ENCODE measurements at regions not wholly inside any gene's neighbourhood (a gene's known extent, or its start where the extent isn't known, plus 50 kb on each side); places are given as distances from the start of the nearest gene placed in this dataset.
A peak's percentile ranks its signal among the peaks of the same experiment; 100 is the strongest.

- DNase-seq: no peak
Measured at GRCh38 chrY:19140285-19140920, 366.9 kb upstream of the HSFY2 start.

DNA sequence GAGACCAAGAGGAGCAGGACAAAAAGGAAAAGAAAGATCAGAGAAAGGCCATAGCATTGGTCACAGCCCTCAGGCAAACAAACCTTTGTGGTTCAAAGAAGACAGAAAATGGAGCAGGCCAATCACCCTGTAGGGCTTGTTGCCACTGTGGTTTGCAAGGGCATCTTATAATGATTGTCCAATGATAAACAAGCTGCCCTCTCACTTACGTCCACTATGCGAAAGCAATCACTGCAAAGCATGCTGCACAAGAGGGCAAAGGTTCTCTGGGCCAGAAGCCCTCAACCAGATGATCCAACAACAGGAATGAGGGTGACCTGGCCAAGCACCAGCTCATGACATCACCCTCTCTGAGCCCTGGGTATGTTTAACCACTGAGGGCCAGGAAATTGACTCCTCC lies 360.9 kb upstream of the HSFY2 start:
- no peak for DNase-seq

DNA sequence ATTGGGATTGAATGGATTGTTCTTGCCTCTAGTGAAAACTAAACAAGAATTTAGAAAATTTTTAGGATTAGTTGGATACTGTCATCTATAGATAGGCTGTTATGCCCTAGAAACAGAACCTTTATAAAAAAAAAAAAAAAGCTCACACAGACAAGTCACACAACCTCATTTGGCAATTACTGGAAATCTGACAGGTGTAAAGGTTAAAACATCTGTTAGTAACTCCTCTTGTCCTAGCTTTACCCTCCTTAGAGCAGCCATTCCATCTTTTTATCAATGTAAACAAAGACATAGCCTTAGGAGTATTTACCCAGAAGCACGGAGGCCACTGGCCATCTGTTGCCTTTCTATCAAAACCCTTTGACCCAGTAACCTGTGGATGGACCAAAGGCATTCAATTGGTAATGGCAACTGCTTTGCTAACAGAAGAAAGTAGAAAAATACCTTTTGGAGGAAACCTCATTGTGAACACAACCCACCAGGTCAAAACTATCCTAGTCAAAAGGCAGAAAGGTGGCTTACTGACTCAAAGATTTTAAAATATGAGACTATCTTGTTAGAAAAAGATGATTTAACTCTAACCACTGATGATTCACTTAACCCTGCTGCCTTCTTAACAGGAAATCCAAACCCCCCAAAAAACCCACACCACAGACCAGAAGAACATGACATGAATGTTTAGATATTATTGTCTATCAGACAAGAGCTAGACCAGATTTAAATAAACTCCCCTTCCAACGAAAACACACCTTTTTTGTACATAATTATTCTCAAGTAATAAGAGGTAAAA lies 357.2 kb upstream of the HSFY2 start:
- DNase-seq: no peak

- no peak for DNase-seq
Measured at GRCh38 chrY:19126889-19127288, 353.4 kb upstream of the HSFY2 start.

- DNase-seq: no peak
Measured at GRCh38 chrY:19124609-19125008, 351.1 kb upstream of the HSFY2 start.

GRCh38 chrY:19122450-19122849 lies 348.9 kb upstream of the HSFY2 start:
- no peak for DNase-seq

- no peak for DNase-seq
Measured at GRCh38 chrY:19098349-19098748, 324.8 kb upstream of the HSFY2 start.

- no peak for DNase-seq
Measured at GRCh38 chrY:19095460-19095859, 321.9 kb upstream of the HSFY2 start.

GRCh38 chrY:19083006-19083405 lies 309.5 kb upstream of the HSFY2 start:
- DNase-seq: no peak

GRCh38 chrY:19077698-19078113 lies 304.2 kb upstream of the HSFY2 start:
- peak; percentile 43 for DNase-seq

GRCh38 chrY:19076846-19077697 lies 303.5 kb upstream of the HSFY2 start:
- DNase-seq: peak; percentile 81

GRCh38 chrY:19075471-19076253 lies 302.1 kb upstream of the HSFY2 start:
- peak; percentile 79 for DNase-seq

DNA sequence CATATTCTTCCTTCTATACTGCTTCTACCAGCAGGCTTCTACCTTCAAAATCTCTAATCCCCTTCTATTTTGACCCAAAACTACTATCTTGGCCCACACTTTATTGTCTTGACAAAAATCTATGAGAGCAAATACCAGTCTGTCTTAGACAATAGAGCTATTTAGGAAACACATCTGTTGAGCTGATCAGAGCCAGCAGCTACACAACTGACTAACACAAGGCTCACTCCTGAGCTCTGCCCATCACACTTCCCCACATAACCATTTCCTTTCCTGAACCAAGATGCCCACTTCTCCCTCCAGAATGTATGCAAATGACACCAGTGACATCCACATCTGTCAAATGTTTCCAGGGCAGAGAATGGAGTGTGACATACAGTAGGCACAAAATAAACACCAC lies 293.9 kb upstream of the HSFY2 start:
- no peak for DNase-seq

DNA sequence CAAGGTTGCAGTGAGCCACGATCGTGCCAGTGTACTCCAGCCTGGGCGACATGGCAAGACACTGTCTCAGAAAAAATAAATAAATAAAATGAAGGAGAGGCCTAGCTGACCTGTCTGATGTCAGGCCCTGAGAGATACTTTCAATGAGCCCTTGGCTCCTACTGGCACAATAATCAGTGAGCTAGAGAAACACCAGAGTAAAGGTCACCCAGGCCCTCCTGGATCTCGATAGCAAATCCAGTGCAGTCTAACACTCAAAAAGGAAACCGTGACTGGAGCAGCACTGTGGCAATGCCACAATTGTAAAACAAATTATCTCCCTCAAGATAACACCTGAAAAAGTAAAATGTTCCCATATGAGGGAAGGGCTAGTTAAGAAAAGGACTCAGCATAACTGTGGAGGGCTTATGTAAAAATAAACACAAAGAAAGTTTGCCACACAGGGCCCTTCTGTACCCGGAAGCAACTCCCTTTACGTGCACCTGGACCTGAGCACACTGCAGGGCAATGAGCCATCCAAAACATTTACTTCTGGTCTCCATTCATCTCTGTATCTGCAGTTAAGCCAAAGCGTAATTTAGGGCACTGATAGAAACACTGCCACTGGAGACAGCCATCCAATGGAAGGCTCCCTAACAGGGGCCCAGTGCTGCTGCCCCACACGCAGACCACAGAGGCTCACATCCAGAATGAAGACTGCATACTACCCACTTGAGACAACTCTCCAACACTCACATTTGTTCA lies 293.1 kb upstream of the HSFY2 start:
- no peak for DNase-seq

- DNase-seq: peak; percentile 13
Measured at GRCh38 chrY:19065119-19065518, 291.6 kb upstream of the HSFY2 start.

DNA sequence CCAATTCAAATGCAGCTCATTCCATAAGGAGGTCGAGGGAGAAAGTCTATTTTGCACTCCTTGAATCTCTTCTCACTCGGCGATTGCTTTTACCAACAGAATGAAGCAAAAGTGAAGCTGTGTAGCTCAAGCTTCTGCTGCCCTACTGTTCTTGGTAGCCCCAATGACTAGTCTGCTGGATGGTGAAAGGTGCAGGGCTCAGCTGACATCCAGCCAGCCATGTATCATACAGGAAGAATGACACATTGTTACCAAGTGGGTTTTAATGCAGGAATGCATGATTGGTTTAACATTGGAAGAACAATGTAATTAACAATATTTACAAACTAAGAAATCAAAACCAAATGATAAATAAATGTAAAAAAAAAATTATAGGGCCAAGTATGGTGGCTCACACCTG lies 286.2 kb upstream of the HSFY2 start:
- peak; percentile 15 for DNase-seq

DNA sequence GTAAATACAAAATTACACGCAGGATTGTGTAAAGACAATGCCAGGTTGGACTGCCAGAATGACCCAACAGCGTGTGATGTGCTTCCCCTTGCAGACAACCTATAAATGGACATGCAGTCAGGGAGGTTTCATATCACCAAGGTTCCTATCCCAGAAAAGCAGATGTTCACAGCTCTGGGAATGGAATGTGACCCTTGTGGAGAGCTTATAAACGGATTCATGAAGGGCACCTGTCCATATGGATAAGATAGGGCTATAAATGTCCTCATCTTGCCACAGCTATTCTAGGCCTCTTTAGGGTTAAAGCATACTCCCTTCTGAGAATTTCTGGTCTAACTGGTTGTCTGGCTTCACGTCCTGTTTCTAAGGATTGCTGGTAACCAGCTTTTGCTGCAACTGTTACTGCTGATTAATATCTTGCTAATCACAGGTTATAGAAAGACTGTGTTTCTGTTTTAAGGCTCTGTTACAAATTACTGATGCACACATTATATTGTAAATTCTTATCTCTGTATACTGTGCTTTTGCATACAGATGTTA lies 285.4 kb upstream of the HSFY2 start:
- DNase-seq: no peak

- DNase-seq: no peak
Measured at GRCh38 chrY:19056138-19056469, 282.6 kb upstream of the HSFY2 start.

DNA sequence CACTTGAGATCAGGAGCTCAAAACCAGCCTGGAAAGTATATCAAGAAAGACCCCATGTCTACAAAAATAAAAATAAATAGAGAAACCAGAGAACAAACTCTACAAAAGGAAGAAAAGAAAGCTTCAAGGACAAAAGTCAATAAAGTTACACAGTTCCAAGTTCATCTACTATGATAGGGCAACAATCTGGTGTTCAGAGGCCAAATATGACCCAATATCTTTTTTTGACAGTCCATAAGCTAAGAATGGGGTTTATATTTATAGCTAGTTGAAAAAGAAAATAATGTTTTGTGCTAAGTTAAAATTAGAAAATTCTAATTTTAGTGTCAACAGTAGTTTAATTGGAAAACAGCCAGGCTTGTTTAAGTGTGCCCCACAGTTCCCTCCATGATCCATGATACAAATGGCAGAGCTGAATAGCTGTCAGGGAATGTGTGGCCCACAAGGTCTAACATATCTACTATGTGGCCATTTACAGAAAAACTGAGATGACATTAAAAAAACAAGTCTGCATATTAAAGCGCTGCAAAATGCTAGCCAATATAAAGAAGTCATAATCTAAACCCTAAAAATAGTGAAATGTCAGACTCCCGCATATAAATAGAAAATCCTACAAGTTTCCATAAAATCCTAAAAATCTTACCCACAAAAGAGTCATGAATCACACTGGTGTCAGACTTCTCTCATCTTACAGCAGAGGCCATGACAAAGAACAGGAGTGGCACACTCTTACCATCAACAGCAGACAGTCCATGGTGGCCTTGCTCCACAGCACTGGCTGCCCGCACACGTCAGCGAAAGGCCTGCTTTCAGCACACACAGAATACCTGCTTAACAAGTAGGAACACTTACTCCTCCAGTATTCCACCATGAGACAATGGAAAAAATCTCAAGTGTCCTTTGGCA lies 281.9 kb upstream of the HSFY2 start:
- DNase-seq: peak; percentile 26

GRCh38 chrY:19053806-19054205 lies 280.3 kb upstream of the HSFY2 start:
- no peak for DNase-seq

- DNase-seq: peak; percentile 64
Measured at GRCh38 chrY:19051021-19051420, 277.5 kb upstream of the HSFY2 start.

Measured in fibroblast of skin of back (primary cell).